Brain microvascular endothelial cell (primary cell): ENCODE measurements at regions not wholly inside any gene's neighbourhood (a gene's known extent, or its start where the extent isn't known, plus 50 kb on each side); places are given as distances from the start of the nearest gene placed in this dataset.

Source experiments
- DNase-seq: peaks from one replicate; pipeline ENCODE4 v3.0.0-alpha.2; 2020
- H3K27ac ChIP-seq: fragments of 250-450 bp; sonication (Bioruptor Pico); 2 replicates; pipeline ENCODE4 v1.5.1; 2020; ENCODE audit warnings: mild to moderate bottlenecking, moderate library complexity
- H3K27me3 ChIP-seq: fragments of 250-450 bp; sonication (Bioruptor Pico); replicated peaks from 2 replicates; pipeline ENCODE4 v1.5.1; 2020; ENCODE audit warnings: mild to moderate bottlenecking
- H3K36me3 ChIP-seq: fragments of 250-450 bp; sonication (Bioruptor Pico); replicated peaks from 2 replicates; pipeline ENCODE4 v1.5.1; 2020; ENCODE audit warnings: mild to moderate bottlenecking
- H3K4me3 ChIP-seq: 2 replicates; pipeline ENCODE4 v1.5.1; 2011; ENCODE audit warnings: low read depth, mild to moderate bottlenecking, control low read depth, low read length, moderate library complexity
- in situ Hi-C: cut with HindIII; loops from 2 replicates; pipeline ENCODE4 v1.10.0; 2017; ENCODE audit warnings: low sequenced_read_pairs, low pct_ligation_motif_present
- TF ChIP-seq, protein P1 (sequence below): IDR thresholded peaks from 2 replicates; pipeline ENCODE4 v1.5.1; 2011; ENCODE audit warnings: low read depth, mild to moderate bottlenecking, moderate library complexity, low read length, control low read depth, inconsistent platforms; ENCODE audit errors: missing control alignments

DNA sequence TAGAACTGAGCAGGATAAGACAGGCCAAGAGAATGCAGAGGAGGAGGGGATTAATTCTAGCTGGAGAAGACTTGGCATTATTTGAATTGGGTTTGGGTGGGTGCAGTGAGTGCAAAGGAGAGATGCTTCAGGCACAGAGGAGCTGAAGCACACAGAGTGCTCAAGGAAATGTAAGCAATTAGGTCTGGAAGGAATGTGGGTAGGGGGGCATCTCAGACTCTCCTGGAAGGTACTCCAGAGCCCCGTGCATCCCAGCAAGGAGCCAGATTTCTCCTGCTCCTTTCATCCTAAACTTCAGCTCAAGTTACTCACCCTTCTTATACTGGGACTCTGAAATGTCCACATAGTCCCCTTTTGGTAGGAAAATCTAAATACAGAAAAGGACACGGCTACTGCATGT lies 143.6 kb upstream of the PFN2 start:
- Histone ChIP-seq H3K4me3 (no peak overlapping the region), H3K27ac (no peak overlapping the region), H3K27me3 (no peaks in the 10 kb centered on the region), H3K36me3 (no peaks in the 10 kb centered on the region)
- TF ChIP-seq, protein P1, sequence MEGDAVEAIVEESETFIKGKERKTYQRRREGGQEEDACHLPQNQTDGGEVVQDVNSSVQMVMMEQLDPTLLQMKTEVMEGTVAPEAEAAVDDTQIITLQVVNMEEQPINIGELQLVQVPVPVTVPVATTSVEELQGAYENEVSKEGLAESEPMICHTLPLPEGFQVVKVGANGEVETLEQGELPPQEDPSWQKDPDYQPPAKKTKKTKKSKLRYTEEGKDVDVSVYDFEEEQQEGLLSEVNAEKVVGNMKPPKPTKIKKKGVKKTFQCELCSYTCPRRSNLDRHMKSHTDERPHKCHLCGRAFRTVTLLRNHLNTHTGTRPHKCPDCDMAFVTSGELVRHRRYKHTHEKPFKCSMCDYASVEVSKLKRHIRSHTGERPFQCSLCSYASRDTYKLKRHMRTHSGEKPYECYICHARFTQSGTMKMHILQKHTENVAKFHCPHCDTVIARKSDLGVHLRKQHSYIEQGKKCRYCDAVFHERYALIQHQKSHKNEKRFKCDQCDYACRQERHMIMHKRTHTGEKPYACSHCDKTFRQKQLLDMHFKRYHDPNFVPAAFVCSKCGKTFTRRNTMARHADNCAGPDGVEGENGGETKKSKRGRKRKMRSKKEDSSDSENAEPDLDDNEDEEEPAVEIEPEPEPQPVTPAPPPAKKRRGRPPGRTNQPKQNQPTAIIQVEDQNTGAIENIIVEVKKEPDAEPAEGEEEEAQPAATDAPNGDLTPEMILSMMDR = no peak
- in situ Hi-C loops = no loop called here
- no peak for DNase-seq

DNA sequence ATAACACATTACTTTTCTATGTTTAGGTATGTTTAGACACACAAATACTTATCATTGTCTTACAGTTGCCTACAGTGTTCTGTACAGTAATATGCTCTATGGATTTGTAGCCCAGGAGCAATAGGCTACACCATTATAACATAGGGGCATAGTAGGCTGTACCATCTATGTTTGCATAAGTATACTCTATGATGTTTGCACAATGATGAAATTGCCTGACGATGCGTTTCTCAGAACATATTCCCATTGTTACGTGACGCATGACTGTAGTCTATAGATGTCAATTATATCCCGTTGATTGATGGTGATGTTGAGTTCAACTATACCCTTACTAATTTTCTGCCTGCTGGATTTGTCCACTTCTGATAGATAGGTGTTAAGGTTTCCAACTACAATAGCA lies 139.4 kb upstream of the PFN2 start:
- Histone ChIP-seq H3K27me3 (no peaks in the 10 kb centered on the region), H3K4me3 (no peak overlapping the region), H3K36me3 (no peaks in the 10 kb centered on the region), H3K27ac (no peak overlapping the region)
- no peak for DNase-seq
- in situ Hi-C loops = no loop called here
- TF ChIP-seq, protein P1 = no peak

DNA sequence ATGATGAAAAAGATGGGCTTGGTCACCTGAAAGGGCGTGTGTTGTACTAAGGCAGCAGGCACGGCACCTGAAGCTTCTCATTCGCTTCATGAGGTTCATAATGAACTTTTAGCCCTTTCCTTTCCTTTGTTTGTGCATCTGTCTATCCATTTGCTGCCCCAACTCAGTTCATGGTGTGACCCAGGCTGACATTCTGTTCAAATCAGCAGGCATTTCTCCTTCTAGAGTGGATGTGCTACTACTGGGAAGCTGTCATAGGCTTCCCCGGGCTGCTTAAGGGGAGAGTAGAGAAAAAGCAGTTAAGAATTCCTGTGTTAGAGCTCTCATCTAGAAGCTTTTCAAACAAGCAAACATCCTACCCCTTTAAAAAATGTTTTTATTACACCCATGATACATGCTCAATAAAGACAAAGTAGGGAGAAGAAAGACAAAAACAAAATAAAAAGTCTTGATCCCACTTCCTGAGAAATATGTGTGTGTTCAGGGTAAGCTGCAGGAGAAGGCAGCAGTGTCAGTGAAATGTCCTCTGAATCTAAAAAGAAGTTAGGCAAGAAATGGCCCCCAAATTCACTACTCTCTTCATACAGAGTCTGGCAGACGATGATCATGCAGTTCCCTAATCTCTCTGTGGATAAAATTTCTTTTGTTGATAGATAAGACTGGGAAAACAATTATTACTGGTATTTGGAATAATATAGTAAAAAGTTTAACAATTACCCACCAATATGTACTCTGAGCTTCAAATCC lies 136.9 kb upstream of the PFN2 start:
- TF ChIP-seq, protein P1 = no peak
- Histone ChIP-seq H3K27me3 (no peaks in the 10 kb centered on the region), H3K36me3 (no peaks in the 10 kb centered on the region), H3K4me3 (no peak overlapping the region), H3K27ac (peak overlapping the region; percentile 11)
- DNase-seq = no peak
- in situ Hi-C loops = no loop called here

DNA sequence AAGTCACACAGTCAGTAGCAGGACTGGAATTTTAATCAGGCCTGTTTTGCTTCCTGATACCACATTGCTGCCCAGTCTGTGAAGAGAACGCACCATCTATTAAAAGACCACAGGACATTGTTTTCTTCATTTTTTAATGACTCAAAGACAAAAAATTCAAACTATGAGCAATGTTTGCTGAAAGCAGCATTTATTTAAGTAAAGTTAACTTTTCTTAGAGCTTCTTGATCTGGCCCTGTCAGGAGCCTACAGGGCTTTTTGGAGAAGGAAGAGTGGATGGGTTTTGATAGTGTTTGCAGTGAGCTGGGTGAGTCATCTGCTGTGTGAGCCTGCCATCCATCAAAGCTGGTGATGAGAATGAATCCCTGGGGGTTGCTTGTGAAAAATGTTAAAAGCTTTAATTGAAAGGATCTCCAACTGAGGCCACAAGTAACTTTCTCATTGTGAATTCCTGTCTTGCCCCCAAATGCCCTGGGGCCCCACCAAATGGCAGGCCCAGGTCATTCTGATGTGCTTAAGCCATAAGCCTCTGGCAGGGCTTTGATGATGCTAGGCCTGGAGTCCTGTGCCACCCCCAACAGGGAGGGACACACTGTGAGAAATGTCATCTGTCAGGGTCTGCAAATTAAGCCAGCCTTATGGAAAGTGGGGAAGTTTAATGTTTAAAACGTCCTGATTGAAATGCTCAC lies 136.2 kb upstream of the PFN2 start:
- in situ Hi-C loops = no loop called here
- no peaks in the 10 kb centered on the region for H3K36me3 ChIP-seq
- peak overlapping the region; percentile 11 for H3K27ac ChIP-seq
- H3K27me3 ChIP-seq = no peaks in the 10 kb centered on the region
- TF ChIP-seq, protein P1 = no peak
- DNase-seq = peak; percentile 76
- H3K4me3 ChIP-seq = no peak overlapping the region

DNA sequence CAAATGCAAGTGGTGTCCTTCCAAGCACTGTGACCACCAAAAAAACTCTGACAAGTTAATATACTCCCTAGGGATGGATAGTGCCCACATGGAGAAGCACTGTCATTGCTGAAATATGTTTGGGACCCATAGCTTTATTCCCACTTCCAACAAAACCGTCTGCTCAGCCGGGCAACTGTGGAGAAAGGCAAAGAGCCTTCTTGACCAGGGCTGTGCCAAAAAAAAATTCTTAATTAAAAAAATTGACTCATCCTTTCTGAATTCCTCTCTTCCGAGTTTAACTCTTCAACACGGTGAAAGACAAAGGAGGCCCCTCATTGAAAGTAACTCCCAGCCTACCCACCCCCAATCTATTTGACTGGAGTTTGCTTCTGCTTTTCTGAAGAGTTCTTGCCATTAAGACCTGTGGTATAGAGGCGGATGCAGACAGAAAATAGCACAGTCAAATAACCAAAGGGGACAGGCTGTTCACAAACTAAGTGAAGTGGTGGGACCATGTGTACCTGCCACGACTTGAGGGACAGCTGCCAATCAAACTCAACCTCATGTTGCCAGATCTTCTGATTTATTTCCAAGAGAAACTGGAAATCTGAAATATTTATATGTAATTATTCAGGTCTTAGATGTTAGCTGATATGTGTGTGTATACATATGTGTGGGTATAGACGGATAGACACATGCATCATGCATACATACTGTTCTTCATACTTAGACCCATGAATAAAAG lies 135.4 kb upstream of the PFN2 start:
- Histone ChIP-seq H3K36me3 (no peaks in the 10 kb centered on the region), H3K4me3 (no peak overlapping the region), H3K27ac (no peak overlapping the region), H3K27me3 (no peaks in the 10 kb centered on the region)
- TF ChIP-seq, protein P1 = no peak
- in situ Hi-C loops = no loop called here
- DNase-seq = no peak
